OCI-LY3 (cell line): ENCODE measurements at regions not wholly inside any gene's neighbourhood (a gene's known extent, or its start where the extent isn't known, plus 50 kb on each side); places are given as distances from the start of the nearest gene placed in this dataset.

Experiments used
- H2AFZ ChIP-seq: fragments of 200-600, 300-600 bp; shearing (Covaris generic); 2 replicates; pipeline ENCODE4 v1.6.0; 2014; ENCODE audit warnings: antibody characterized with exemption, low read depth, low read length
- H3K27ac ChIP-seq: fragments of 200-600, 300-600 bp; sonication (generic); 2 replicates; pipeline ENCODE4 v1.5.1; 2014; ENCODE audit warnings: mild to moderate bottlenecking, low read length, moderate library complexity, mixed read lengths
- H3K27me3 ChIP-seq: fragments of 200-600, 300-600 bp; sonication (generic); 2 replicates; pipeline ENCODE4 v1.6.1; 2014; ENCODE audit warnings: low read depth, low read length, mixed read lengths
- H3K36me3 ChIP-seq: fragments of 200-600, 300-600 bp; sonication (generic); replicated peaks from 2 replicates; pipeline ENCODE3; 2014; ENCODE audit warnings: low read depth, low read length, mixed read lengths
- H3K4me1 ChIP-seq: fragments of 300-600, 200-600 bp; sonication (generic); 2 replicates; pipeline ENCODE4 v1.6.1; 2014; ENCODE audit warnings: low read length, mixed read lengths
- H3K4me2 ChIP-seq: fragments of 200-600, 300-600 bp; sonication (generic); 2 replicates; pipeline ENCODE4 v1.6.1; 2014; ENCODE audit warnings: low read length, mixed read lengths
- H3K4me3 ChIP-seq: fragments of 300-600, 200-600 bp; sonication (generic); 2 replicates; pipeline ENCODE4 v1.5.1; 2014; ENCODE audit warnings: antibody characterized with exemption, mild to moderate bottlenecking, low read length, moderate library complexity
- H3K79me2 ChIP-seq: fragments of 300-600, 200-600 bp; shearing (Covaris generic); 2 replicates; pipeline ENCODE4 v1.6.1; 2014; ENCODE audit warnings: mild to moderate bottlenecking, low read length, mixed read lengths
- H3K9ac ChIP-seq: fragments of 300-600, 200-600 bp; shearing (Covaris generic); 2 replicates; pipeline ENCODE4 v1.6.0; 2014; ENCODE audit warnings: mild to moderate bottlenecking, low read length, moderate library complexity
- H3K9me3 ChIP-seq: fragments of 200-600, 300-600 bp; shearing (Covaris generic); 2 replicates; pipeline ENCODE4 v1.6.1; 2014; ENCODE audit warnings: low read length, mixed read lengths; ENCODE audit not compliant: insufficient read depth
- H4K20me1 ChIP-seq: fragments of 200-600, 300-600 bp; sonication (generic); 2 replicates; pipeline ENCODE4 v1.6.1; 2016; ENCODE audit warnings: low read length, mixed read lengths; ENCODE audit not compliant: insufficient read depth
- CTCF ChIP-seq: fragments of 200-600, 300-600 bp; sonication (generic); IDR thresholded peaks from 2 replicates; pipeline ENCODE4 v1.5.1; 2014; ENCODE audit warnings: antibody characterized with exemption, low read length, low read depth
- EZH2phosphoT487 ChIP-seq: fragments of 200-600 bp; shearing (Covaris generic); IDR thresholded peaks from 2 replicates; pipeline ENCODE4 v1.6.1; 2018; ENCODE audit warnings: antibody characterized with exemption, mixed run types, low read depth

GRCh38 chr15:93894438-93895036 is 336.8 kb upstream of the MCTP2 start:
- no peak overlapping the region for H3K27ac ChIP-seq
- no peaks in the 10 kb centered on the region for H3K27me3 ChIP-seq
- H3K9me3 ChIP-seq, result no peaks in the 10 kb centered on the region
- no peak overlapping the region for H3K4me2 ChIP-seq
- no peaks in the 10 kb centered on the region for H3K36me3 ChIP-seq
- H3K4me3 ChIP-seq, result no peak overlapping the region
- H3K9ac ChIP-seq, result no peak overlapping the region
- no peaks in the 10 kb centered on the region for H4K20me1 ChIP-seq
- H3K4me1 ChIP-seq, result no peaks in the 10 kb centered on the region
- no peaks in the 10 kb centered on the region for H3K79me2 ChIP-seq
- TF ChIP-seq CTCF (no peak), EZH2phosphoT487 (no peak)
- H2AFZ ChIP-seq, result no peak overlapping the region

GRCh38 chr15:93887151-93887550 is 344.2 kb upstream of the MCTP2 start:
- H3K9me3 ChIP-seq, result no peaks in the 10 kb centered on the region
- TF ChIP-seq CTCF (no peak), EZH2phosphoT487 (no peak)

GRCh38 chr15:93882779-93883178 is 348.6 kb upstream of the MCTP2 start:
- H3K27me3 ChIP-seq, result no peaks in the 10 kb centered on the region
- H3K4me2 ChIP-seq, result no peak overlapping the region
- no peak overlapping the region for H2AFZ ChIP-seq
- H4K20me1 ChIP-seq, result no peaks in the 10 kb centered on the region
- no peak overlapping the region for H3K9ac ChIP-seq
- no peak overlapping the region for H3K4me3 ChIP-seq
- H3K27ac ChIP-seq, result no peak overlapping the region
- H3K9me3 ChIP-seq, result no peaks in the 10 kb centered on the region
- H3K36me3 ChIP-seq, result no peaks in the 10 kb centered on the region
- H3K4me1 ChIP-seq, result no peaks in the 10 kb centered on the region
- no peaks in the 10 kb centered on the region for H3K79me2 ChIP-seq
- TF ChIP-seq CTCF (no peak), EZH2phosphoT487 (no peak)

More at GRCh38 chr15:93887151-93887550, 344.2 kb upstream of the MCTP2 start:
- no peaks in the 10 kb centered on the region for H3K4me1 ChIP-seq
- H3K36me3 ChIP-seq, result no peaks in the 10 kb centered on the region
- H3K4me2 ChIP-seq, result no peak overlapping the region
- no peak overlapping the region for H3K4me3 ChIP-seq
- no peaks in the 10 kb centered on the region for H4K20me1 ChIP-seq
- H3K27ac ChIP-seq, result no peak overlapping the region
- no peaks in the 10 kb centered on the region for H3K79me2 ChIP-seq
- H2AFZ ChIP-seq, result no peak overlapping the region
- no peak overlapping the region for H3K9ac ChIP-seq
- H3K27me3 ChIP-seq, result no peaks in the 10 kb centered on the region

GRCh38 chr15:93882141-93882540 is 349.2 kb upstream of the MCTP2 start:
- Histone ChIP-seq H3K4me2 (no peak overlapping the region), H3K36me3 (no peaks in the 10 kb centered on the region), H2AFZ (no peak overlapping the region), H3K27ac (no peak overlapping the region), H3K4me1 (no peaks in the 10 kb centered on the region), H4K20me1 (no peaks in the 10 kb centered on the region), H3K27me3 (no peaks in the 10 kb centered on the region), H3K79me2 (no peaks in the 10 kb centered on the region), H3K4me3 (no peak overlapping the region), H3K9me3 (no peaks in the 10 kb centered on the region), H3K9ac (no peak overlapping the region)
- TF ChIP-seq CTCF, result no peak
- no peak for TF ChIP-seq EZH2phosphoT487
